Aorta (tissue), 5 donors: ENCODE measurements at regions not wholly inside any gene's neighbourhood (a gene's known extent, or its start where the extent isn't known, plus 50 kb on each side); places are given as distances from the start of the nearest gene placed in this dataset.
"Not testable (repeated sequence)": the region's sequence is repeated elsewhere in the genome, so short reads cannot be mapped to it uniquely, and the experiment has no call there.

Experiments
- ATAC-seq: fragments of 200-7000 bp; cut with Tn5 transposase; one replicate; pipeline ENCODE4 v1.9.1; 2022; ENCODE audit warnings: moderate library complexity; ENCODE audit not compliant: low FRiP score
- DNase-seq, 2 donors: peaks; one replicate each; pipeline ENCODE4 v3.0.0-alpha.2; 2020
- H3K27ac ChIP-seq, 2 donors: one replicate each; pipeline ENCODE4 v1.5.1; 2013; ENCODE audit warnings: low read length in 2 of 2, mild to moderate bottlenecking in 2 of 2, moderate library complexity in 2 of 2, control low read depth in 1 of 2, inconsistent platforms in 1 of 2, low read depth in 1 of 2
- H3K27me3 ChIP-seq, 2 donors: one replicate each; pipeline ENCODE4 v1.6.1; 2013; ENCODE audit warnings: control low read depth in 1 of 2, low read length in 1 of 2, mild to moderate bottlenecking in 1 of 2, moderate library complexity in 1 of 2; ENCODE audit not compliant: insufficient read depth in 2 of 2, control insufficient read depth in 1 of 2
- H3K36me3 ChIP-seq, 2 donors: one replicate each; pipeline ENCODE4 v1.6.1; 2013; ENCODE audit warnings: control low read depth in 1 of 2, low read length in 1 of 2, mild to moderate bottlenecking in 1 of 2; ENCODE audit not compliant: insufficient read depth in 2 of 2, control insufficient read depth in 1 of 2
- H3K4me1 ChIP-seq, 2 donors: one replicate each; pipeline ENCODE4 v1.6.1; 2013; ENCODE audit warnings: low read length in 2 of 2, control low read depth in 1 of 2, mild to moderate bottlenecking in 1 of 2, moderate library complexity in 1 of 2; ENCODE audit not compliant: insufficient read depth in 2 of 2, control insufficient read depth in 1 of 2
- H3K4me3 ChIP-seq, 2 donors: one replicate each; pipeline ENCODE4 v1.5.1; 2013; ENCODE audit warnings: low read length in 2 of 2, control low read depth in 1 of 2, mild to moderate bottlenecking in 1 of 2
- H3K9me3 ChIP-seq: one replicate; pipeline ENCODE4 v1.6.1; 2013; ENCODE audit warnings: mild to moderate bottlenecking, low read length; ENCODE audit not compliant: control insufficient read depth
- WGBS, 2 donors: extraction: QIAGEN DNeasy Blood & Tissue Kit; methylation state at CpG; one replicate each; pipeline ENCODE4 v1.1.7; 2013; 5-methylcytosine and 5-hydroxymethylcytosine counted together
- intact Hi-C, 2 donors: fragments of 100-400 bp; cut with DNase I; formaldehyde crosslinking; loops; one replicate each; pipeline versions ENCODE4 v1.14.2 to v1.15.0; 2022
- donor health status: healthy with polysubstance abuse.
- donor health status: Bipolar disorder and iron deficiency.
- donor health status: DM: no; HTN: no; CAD: no.
- donor health status: DM: no; HTN: no; CAD: no.
- donor health status: DM: yes; HTN: yes; CAD: no.

DNA sequence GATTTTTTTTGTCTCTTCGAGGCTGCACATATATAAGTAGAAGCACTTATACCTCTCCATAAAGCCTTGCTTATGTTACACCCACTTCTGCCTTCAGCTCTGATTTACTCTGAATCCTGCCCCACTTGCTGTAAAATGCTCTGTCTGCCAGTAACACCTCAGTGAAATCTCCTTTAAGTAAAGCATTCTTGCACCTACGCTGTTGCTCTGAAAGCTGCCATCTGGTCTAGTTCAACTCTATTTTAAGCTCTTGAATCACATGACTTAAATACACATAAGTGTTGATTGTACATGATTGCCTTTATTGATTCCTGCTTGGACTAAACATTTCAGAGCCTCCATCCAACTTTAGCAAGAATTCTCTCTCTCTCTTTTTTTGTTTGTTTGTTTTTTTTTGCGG is 609.0 kb upstream of the CELF4 start:
- no peaks in the 10 kb centered on the region for H3K9me3 ChIP-seq
- ATAC-seq = no peak
- no peak overlapping the region for H3K4me3 ChIP-seq
- H3K36me3 ChIP-seq = no peaks in the 10 kb centered on the region
- H3K4me1 ChIP-seq = no peaks in the 10 kb centered on the region
- H3K27me3 ChIP-seq = no peaks in the 10 kb centered on the region
- no peak for DNase-seq
- no peak overlapping the region for H3K27ac ChIP-seq
- 38 to 41% methylated on average over 3 of the region's 3 CpGs for WGBS, 2 donors
- intact Hi-C loops = no loop called here

DNA sequence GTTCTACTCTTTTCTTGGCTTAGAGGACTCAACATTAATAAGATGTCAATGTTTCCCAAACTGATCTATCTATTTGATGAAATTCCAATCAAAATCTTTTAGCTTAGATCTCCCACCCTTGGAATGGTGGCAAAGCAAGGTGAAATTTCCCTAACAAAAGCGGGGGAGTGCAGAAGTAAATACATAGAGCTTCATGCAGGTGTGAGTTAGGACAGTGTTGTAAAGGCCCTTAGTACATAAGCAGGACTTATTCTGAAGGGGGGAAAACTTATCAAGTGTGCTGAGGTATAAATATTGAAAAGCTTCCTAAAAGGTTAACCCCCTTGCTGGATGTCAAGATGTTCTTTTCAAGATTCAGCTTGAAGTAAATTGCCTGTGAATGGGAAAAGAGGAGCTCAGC is 608.6 kb upstream of the CELF4 start:
- DNase-seq (no peak), ATAC-seq (no peak)
- Histone ChIP-seq H3K36me3 (no peaks in the 10 kb centered on the region), H3K4me1 (no peaks in the 10 kb centered on the region), H3K4me3 (no peak overlapping the region), H3K27ac (no peak overlapping the region), H3K27me3 (no peaks in the 10 kb centered on the region), H3K9me3 (no peaks in the 10 kb centered on the region)
- 88 to 90% methylated on average over 1 of the region's 1 CpG for WGBS, 2 donors
- intact Hi-C loops = no loop called here

DNA sequence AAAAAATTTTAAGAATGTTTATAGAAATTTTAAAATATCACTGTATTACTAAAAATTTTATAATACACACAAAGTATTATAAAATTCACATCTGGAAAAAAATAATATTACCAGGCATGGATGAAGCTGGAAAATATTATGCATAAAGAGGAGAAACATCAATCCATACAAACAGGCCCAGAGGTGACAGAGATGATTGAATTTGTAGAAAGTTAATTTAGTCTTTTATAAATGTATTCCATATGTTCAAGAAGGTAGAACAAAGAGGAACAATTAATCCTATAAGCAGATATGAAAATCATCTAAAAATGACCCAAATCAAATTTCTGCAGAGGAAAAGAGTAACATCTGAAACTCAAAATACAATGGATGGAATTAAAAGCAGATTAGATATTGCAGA is 605.2 kb upstream of the CELF4 start:
- H3K4me3 ChIP-seq = no peak overlapping the region

DNA sequence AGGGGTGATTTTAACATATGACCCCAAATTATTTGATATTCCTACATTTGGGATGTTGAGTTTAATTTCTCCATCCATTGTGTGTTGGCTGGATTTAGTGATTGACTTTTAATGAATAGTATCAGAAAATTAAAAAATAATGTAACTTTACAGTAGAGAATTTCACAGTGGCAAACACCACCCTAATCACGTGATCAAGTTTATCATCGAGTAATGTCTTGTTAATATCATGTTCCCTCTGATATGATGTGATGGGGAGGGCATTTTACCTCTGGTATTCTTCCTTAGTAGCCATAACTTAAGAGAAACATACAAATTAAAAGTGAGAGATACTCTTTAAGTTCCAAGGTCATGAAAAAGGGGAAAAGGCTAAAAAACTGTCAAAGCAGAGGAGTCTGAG is 602.0 kb upstream of the CELF4 start:
- Histone ChIP-seq H3K4me1 (no peaks in the 10 kb centered on the region), H3K27ac (no peak overlapping the region), H3K9me3 (no peaks in the 10 kb centered on the region), H3K27me3 (no peaks in the 10 kb centered on the region), H3K4me3 (no peak overlapping the region), H3K36me3 (no peaks in the 10 kb centered on the region)
- DNase-seq (no peak), ATAC-seq (no peak)
- WGBS, 2 donors = 73 to 75% methylated on average over 2 of the region's 2 CpGs
- intact Hi-C loops = no loop called here

More for the DNA sequence above, 605.2 kb upstream of the CELF4 start:
- ATAC-seq (no peak), DNase-seq (no peak)
- no peak overlapping the region for H3K27ac ChIP-seq
- H3K4me1 ChIP-seq = no peaks in the 10 kb centered on the region
- intact Hi-C loops = no loop called here
- H3K27me3 ChIP-seq = no peaks in the 10 kb centered on the region
- no peaks in the 10 kb centered on the region for H3K9me3 ChIP-seq
- H3K36me3 ChIP-seq = no peaks in the 10 kb centered on the region

DNA sequence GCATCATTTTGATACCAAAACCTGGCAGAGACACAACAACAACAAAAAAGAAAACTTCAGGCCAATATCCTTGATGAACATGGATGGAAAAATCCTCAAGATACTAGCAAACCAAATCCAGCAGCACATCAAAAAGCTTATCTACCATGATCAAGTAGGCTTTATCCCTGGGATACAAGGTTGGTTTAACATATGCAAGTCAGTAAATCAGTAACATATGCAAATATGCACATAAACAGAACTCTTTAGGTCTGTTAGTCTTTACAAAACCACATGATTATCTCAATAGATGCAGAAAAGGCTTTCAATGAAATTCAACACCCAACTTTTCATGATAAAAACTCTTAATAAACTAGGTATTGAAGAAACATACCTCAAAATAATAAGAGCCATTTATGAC is 587.5 kb upstream of the CELF4 start:
- H3K27me3 ChIP-seq, H3K9me3 ChIP-seq, DNase-seq, H3K4me1 ChIP-seq, H3K4me3 ChIP-seq, ATAC-seq, H3K36me3 ChIP-seq, H3K27ac ChIP-seq, intact Hi-C loops: not testable (repeated sequence)

DNA sequence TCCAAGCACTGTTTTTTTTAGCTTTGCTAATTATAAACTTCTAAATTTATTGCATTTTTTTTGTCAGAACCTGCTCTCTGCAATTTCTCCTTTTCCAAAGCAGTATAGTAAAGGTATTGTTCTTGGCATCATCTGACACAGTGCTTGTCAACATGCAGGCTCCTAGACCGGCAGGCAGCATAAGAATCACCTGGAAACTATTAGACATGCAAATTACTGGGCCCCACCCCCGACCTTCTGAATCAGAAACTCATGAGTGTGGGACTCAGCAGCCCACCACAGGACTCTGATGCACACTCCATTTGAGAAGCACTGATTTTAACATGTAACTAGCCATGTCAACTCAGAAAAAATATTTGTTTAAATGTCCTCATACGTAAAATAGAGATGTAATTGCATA is 551.1 kb upstream of the CELF4 start:
- no peak overlapping the region for H3K27ac ChIP-seq
- no peaks in the 10 kb centered on the region for H3K36me3 ChIP-seq
- DNase-seq (no peak), ATAC-seq (no peak)
- no peak overlapping the region for H3K4me3 ChIP-seq
- no peaks in the 10 kb centered on the region for H3K9me3 ChIP-seq
- WGBS, 2 donors = 39 to 45% methylated on average over 3 of the region's 3 CpGs
- H3K27me3 ChIP-seq = no peaks in the 10 kb centered on the region
- no peaks in the 10 kb centered on the region for H3K4me1 ChIP-seq
- intact Hi-C loops = no loop called here

DNA sequence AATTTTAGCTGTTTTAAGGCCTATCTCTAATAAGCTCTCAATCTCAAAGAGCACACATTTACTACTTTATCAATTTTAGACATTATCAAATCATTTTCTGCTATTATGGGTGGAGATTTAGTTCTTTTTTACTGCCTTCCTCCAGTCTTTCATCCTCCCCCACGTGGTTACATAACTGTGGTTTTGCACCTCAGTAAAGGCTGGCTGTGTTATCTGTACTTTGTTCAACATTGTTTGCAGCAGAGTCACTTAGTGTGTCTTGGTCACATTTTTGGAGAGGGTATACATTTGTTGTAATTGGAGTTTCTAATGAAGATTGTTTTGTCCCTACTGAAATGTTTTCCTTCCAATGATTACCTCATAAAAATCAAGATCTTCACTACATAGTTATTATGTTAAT is 549.6 kb upstream of the CELF4 start:
- no peaks in the 10 kb centered on the region for H3K4me1 ChIP-seq
- DNase-seq = no peak
- WGBS, 2 donors = 46 to 61% methylated on average over 1 of the region's 1 CpG
- intact Hi-C loops = no loop called here
- no peaks in the 10 kb centered on the region for H3K36me3 ChIP-seq
- H3K9me3 ChIP-seq = no peaks in the 10 kb centered on the region
- H3K27ac ChIP-seq = no peak overlapping the region
- no peaks in the 10 kb centered on the region for H3K27me3 ChIP-seq
- no peak for ATAC-seq
- H3K4me3 ChIP-seq = no peak overlapping the region

DNA sequence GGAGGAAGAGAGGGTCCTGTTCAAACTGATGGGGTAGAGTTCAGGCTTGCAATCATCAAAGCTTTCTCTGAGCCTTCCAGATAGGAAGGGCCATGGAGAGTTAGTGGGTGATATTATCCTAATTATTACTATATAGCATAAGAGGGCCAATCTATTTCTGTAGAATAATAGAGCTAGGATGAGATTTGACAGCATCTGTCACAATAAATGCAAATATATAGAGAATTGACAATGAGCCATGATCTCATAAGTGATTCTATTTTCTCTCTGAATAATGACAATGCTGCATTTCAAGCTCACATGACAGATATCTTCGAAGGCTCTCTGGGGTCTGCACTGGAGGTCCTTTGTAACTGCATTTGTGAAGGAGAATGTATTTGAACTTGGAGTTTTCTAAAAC is 521.9 kb upstream of the CELF4 start:
- H3K27ac ChIP-seq = no peak overlapping the region
- no peak overlapping the region for H3K4me3 ChIP-seq
- 66 to 68% methylated on average over 1 of the region's 1 CpG for WGBS, 2 donors
- H3K36me3 ChIP-seq = no peaks in the 10 kb centered on the region
- intact Hi-C loops = no loop called here
- no peaks in the 10 kb centered on the region for H3K27me3 ChIP-seq
- no peaks in the 10 kb centered on the region for H3K9me3 ChIP-seq
- H3K4me1 ChIP-seq = no peaks in the 10 kb centered on the region
- ATAC-seq = no peak
- no peak for DNase-seq

DNA sequence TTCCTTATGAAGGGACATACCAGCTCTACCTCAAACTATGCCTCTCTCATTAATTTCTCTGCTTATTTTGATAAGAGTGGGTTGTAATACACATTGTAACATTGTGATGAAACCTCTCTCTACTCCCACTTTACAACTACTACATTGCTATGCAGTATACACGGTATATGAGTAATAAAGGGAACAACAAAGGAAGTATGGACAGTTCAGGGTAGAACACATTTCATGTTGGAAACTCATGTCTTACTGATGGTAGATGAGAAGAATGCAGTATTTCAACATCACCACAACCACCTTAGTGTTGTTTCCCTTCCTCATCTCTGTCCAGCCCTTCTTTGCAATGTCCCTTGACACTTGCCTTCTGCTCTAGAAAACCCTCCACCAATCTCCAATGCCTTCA is 515.9 kb upstream of the CELF4 start:
- ATAC-seq = no peak
- DNase-seq = no peak

DNA sequence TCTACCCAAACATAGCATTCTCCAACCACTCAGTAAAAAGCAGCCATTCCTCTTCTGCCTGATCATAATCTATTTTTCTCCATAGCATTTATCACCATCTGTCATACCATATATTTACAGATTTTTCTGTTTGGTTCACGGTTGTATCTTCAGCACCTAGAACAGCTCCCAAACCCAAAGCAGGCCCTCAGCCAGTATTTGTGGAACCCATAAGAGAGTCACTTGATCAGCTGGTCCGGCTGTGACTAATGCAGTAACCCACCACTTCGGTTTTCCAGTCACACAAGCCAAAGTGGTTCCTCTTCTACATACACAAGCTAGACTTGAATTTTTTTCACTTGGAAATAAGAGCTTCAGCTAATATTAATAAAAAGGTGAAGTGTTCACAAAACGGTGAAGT is 511.6 kb upstream of the CELF4 start:
- DNase-seq (no peak), ATAC-seq (no peak)
- H3K9me3 ChIP-seq = peaks cover 6% of the 10 kb centered on the region
- no peaks in the 10 kb centered on the region for H3K4me1 ChIP-seq
- H3K27ac ChIP-seq = no peak overlapping the region
- no peak overlapping the region for H3K4me3 ChIP-seq
- intact Hi-C loops = no loop called here
- WGBS, 2 donors = 34 to 38% methylated on average over 4 of the region's 4 CpGs
- H3K27me3 ChIP-seq = peaks cover 0 to 1% of the 10 kb centered on the region in 2 donors
- H3K36me3 ChIP-seq = no peaks in the 10 kb centered on the region

More for the DNA sequence above, 515.9 kb upstream of the CELF4 start:
- Histone ChIP-seq H3K4me3 (no peak overlapping the region), H3K27me3 (no peaks in the 10 kb centered on the region), H3K9me3 (peaks cover 3% of the 10 kb centered on the region), H3K27ac (no peak overlapping the region), H3K4me1 (no peaks in the 10 kb centered on the region), H3K36me3 (no peaks in the 10 kb centered on the region)
- WGBS, 2 donors = 69 to 87% methylated on average over 1 of the region's 1 CpG
- intact Hi-C loops = no loop called here
